GM12874 (cell line): ENCODE measurements at regions not wholly inside any gene's neighbourhood (a gene's known extent, or its start where the extent isn't known, plus 50 kb on each side); places are given as distances from the start of the nearest gene placed in this dataset.

Source experiments
- TF ChIP-seq, protein P1 (sequence below): IDR thresholded peaks from 2 replicates; pipeline ENCODE4 v1.5.1; 2011; ENCODE audit warnings: low read depth, mild to moderate bottlenecking, control low read depth, low read length, moderate library complexity; ENCODE audit not compliant: insufficient read depth

DNA sequence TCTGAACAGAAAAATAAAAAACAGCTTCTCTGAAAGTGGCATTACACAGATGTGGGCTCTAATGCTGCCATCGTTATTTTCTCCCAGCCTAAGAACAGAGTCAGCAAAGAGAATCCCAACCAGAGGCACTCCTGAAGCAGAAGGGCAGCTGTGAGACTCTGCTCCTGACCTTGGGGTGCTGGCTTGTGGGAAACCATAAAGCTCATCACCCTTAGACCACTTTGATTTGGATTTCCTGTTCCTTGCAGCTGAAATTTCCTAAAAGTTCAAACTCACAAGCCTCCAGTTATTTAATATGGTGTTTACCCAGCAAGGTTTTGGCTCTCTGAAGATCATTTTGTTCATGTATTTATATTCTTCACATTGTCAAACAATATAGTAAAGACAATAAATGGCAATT, 814.8 kb downstream of the TNS3 start:
- TF ChIP-seq, protein P1, sequence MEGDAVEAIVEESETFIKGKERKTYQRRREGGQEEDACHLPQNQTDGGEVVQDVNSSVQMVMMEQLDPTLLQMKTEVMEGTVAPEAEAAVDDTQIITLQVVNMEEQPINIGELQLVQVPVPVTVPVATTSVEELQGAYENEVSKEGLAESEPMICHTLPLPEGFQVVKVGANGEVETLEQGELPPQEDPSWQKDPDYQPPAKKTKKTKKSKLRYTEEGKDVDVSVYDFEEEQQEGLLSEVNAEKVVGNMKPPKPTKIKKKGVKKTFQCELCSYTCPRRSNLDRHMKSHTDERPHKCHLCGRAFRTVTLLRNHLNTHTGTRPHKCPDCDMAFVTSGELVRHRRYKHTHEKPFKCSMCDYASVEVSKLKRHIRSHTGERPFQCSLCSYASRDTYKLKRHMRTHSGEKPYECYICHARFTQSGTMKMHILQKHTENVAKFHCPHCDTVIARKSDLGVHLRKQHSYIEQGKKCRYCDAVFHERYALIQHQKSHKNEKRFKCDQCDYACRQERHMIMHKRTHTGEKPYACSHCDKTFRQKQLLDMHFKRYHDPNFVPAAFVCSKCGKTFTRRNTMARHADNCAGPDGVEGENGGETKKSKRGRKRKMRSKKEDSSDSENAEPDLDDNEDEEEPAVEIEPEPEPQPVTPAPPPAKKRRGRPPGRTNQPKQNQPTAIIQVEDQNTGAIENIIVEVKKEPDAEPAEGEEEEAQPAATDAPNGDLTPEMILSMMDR = no peak

DNA sequence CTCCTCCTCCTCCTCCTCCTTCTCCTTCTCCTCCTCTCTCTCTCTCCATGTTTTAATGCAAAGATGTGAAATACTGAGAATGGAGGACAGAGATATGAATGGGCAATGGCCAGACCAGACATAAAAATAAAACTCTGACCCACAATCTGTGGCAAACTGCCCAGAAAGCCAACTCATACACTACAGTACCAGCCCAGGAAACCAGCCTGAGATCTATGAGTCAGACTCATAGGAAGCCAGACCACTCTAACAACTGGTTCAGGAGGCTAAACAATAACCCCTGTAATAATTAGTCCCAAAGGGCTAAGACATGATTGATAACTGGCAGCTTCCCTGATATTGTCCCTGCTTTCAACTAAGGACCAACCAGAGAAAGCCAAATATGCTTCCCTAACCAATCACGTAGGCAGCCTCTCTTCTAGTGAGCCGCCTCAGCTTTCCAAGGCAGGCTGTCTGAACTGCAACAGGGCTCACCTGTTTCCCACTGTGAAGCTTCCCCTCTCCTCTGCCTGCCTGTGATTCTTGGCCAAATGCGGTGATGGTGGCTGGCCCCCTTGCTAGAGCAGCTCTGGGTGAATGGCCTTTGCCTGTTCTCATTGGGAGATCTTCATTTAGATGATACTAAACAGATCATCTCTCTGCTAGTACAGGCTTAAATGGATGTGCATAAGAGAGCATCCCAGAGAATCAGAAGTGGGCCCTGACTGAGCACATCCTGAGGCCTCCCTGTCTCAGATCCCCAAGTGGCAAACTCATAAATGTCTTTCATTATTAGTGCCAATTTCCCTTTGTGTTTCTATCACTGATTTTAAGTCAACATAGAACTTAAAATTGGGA, 817.6 kb downstream of the TNS3 start:
- TF ChIP-seq, protein P1 = no peak

DNA sequence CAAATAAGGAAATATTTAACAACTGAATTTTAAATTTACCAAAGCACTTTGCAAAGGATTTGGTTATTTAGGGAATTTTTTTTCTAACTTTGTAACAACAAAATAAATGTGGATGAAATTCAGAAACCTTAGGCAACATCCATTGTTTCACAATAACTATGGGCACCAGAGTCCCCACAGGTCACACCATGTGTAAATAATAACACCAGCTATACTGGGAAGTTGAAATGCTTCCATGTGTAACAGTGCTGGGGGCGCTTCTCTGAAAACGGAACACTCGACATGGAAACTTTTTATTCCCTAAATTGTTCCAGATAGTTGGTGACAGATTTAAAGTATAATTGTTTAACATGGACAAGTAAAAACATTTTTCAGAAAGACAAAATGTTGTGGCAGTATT, 818.6 kb downstream of the TNS3 start:
- TF ChIP-seq, protein P1 = no peak

DNA sequence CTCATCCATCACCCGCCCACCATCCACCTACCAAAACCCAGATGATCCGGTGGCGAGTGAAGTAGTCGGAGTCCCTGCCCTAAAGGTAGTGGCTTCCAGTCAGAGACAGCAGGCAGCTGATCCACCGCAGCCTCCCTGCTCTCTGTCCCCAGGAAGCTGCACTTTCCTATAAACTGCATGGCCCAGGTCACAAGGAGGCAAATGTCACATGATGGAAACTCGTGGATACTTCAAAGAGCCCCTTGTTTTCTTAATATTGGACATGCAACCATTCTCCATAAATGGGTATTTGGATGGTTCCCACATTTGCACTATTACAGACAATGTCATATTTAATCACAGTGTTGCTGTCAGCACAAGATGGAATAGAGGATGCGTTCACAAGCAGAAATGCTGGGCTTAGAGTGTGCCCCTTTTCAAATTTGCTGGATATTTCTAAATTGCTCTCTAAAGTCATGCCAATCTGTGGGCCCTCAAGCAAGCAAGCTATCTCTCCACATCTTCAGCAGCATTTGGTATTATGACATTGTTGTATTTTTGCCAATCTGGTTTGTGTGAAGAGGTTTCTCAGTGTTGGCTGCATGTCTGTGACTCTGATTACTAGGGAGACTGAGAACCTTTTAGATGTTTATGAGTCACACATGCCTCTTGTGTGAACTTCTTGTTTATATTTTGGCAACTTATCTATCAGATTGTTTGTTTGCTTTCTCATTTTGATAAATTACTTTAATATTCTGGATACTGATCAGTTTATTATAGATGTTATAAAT, 822.0 kb downstream of the TNS3 start:
- TF ChIP-seq, protein P1 = no peak

DNA sequence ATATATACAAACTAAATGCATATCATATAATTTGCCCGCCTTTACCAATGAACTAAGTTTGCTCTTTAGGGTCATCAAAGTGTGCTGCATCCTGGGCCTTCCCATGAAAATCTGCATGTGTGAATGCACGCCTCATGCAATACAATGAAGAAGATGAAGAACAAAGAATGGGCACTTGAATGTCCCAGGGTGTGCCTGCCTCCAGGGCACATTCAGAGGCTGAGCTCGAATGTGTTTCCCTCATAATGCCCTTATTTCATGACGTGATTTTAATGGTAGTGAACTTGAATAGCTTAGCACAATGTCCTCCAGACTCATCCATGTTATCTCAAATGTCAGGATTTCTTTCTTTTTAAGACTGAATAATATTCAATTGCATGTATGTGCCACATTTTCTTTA, 824.9 kb downstream of the TNS3 start:
- TF ChIP-seq, protein P1 = no peak

DNA sequence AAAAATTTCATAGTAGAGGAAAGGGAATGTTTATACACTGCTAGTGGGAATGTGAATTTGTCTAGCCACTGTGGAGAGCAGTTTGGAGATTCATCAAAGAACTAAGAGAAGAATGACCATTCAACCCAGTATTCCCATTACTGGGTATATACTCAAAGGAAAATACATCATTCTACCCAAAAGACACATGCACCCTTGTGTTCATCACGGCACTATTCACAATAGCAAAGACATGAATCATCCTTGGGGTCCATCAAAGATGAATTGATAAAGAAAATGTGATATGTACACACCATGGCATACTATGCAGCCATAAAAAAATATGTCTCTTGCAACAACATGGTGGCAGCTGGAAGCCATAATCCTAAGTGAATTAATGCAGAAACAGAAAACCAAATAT, 825.7 kb downstream of the TNS3 start:
- TF ChIP-seq, protein P1 = no peak
